Endothelial cell of umbilical vein (primary cell): ENCODE measurements at regions not wholly inside any gene's neighbourhood (a gene's known extent, or its start where the extent isn't known, plus 50 kb on each side); places are given as distances from the start of the nearest gene placed in this dataset.

Source experiments
- CTCF ChIP-seq, 2 donors: IDR thresholded peaks; 1 replicate in 1 of 2; 2 replicates in 1 of 2; pipeline ENCODE4 v1.5.1; 2011; ENCODE audit warnings: low read length in 2 of 2, mild to moderate bottlenecking in 2 of 2, moderate library complexity in 2 of 2, control low read depth in 1 of 2, inconsistent platforms in 1 of 2, low read depth in 1 of 2; ENCODE audit not compliant: insufficient read depth in 1 of 2; ENCODE audit errors: extremely low read depth in 1 of 2
- EZH2 ChIP-seq: IDR thresholded peaks from 2 replicates; pipeline ENCODE4 v1.6.1; 2012; ENCODE audit warnings: borderline replicate concordance, low read depth, mild to moderate bottlenecking, moderate library complexity, low read length, inconsistent platforms; ENCODE audit not compliant: severe bottlenecking
- POLR2A ChIP-seq: IDR thresholded peaks from 2 replicates; pipeline ENCODE4 v1.6.1; 2012; ENCODE audit warnings: low read depth, mild to moderate bottlenecking, control low read depth, low read length

GRCh38 chr15:91803260-91803659 lies 50.2 kb upstream of the SLCO3A1 start:
- TF ChIP-seq CTCF (IDR thresholded peaks at IDR 0.05; ENCODE audit: extremely low read depth in 1 of 2, insufficient read depth in 1 of 2, low read depth in 1 of 2, low read length in 2 of 2) (no peak), EZH2 (no peak), POLR2A (no peak)
